ENCODE measurements at regions not wholly inside any gene's neighbourhood (a gene's known extent, or its start where the extent isn't known, plus 50 kb on each side); places are given as distances from the start of the nearest gene placed in this dataset.
"Not testable (repeated sequence)": the region's sequence is repeated elsewhere in the genome, so short reads cannot be mapped to it uniquely, and the experiment has no call there.

DNA sequence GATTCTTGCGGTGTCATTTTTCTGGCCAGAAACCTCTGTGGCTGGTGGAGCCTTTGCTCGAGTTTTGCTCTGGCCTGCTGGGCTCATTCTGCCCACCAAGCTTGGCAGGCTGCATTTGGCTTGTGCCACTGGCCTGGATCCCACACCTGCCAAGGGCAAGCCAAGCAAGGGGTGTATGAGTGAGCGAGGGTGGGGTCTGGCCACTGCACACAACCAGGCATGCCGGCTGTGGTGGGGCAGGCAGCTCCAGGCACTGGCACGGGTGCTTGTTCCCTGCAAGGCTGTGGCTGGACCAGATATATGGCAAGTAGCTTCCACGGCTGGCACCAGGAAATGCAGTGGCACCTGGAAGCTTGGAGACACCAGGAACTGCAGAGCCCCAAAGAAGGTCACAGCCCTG lies 68.6 kb upstream of the PPP3CA start:
- DNase-seq = no peak

DNA sequence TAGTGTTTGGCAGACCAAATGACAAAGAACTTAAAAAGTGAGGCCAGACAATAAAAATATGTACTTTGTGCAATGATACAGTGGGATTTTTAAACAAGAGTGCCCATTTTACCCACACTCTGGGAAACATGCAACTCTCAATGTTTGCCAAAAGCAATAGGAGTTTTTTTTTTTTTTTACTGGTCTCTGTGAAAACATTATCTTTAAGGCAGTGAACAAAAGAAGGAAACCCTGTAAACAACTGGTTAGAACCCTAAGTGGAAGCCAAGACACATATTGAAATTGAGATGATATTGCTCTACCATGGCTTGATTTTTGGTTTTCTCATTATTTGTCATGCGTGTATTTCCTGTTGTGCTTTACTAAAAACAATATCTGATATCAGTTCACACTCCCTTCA lies 67.2 kb upstream of the PPP3CA start:
- DNase-seq = no peak

GRCh38 chr4:101411926-101412325 lies 64.6 kb upstream of the PPP3CA start:
- DNase-seq = no peak

DNA sequence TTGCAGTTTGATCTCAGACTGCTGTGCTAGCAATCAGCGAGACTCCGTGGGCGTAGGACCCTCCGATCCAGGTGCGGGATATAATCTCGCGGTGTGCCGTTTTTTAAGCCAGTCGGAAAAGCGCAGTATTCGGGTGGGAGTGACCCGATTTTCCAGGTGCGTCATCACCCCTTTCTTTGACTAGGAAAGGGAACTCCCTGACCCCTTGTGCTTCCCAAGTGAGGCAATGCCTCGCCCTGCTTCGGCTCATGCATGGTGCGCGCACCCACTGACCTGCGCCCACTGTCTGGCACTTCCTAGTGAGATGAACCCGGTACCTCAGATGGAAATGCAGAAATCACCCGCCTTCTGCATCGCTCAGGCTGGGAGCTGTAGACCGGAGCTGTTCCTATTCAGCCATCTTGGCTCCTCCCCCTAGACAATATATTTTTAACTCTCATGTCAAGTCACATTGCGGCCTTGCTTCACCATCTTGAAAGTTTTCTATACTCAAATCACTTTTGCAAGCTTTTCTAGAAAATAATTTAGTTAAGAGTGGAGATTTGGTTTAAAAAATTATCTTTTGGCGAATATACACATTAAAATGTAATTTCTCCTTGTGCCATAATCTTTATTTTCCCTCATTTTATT lies 64.1 kb upstream of the PPP3CA start:
- not testable (repeated sequence) for DNase-seq

- no peak for DNase-seq
These were observed 52.8 kb upstream of the PPP3CA start for GRCh38 chr4:101400096-101400495.

GRCh38 chr4:101398807-101399206 lies 51.5 kb upstream of the PPP3CA start:
- DNase-seq = no peak
